ENCODE measurements at regions not wholly inside any gene's neighbourhood (a gene's known extent, or its start where the extent isn't known, plus 50 kb on each side); places are given as distances from the start of the nearest gene placed in this dataset.

- no peak for TF ChIP-seq EP300 (IDR thresholded peaks at IDR 0.05)
- TF ChIP-seq CTCF (IDR thresholded peaks at IDR 0.05): no peak
Measured at GRCh38 chr22:27323661-27324060, 477.9 kb downstream of the MN1 start.

Measured in stomach (tissue), 4 donors.